CD14-positive monocyte (primary cell): ENCODE measurements at regions not wholly inside any gene's neighbourhood (a gene's known extent, or its start where the extent isn't known, plus 50 kb on each side); places are given as distances from the start of the nearest gene placed in this dataset.

Experiments used
- DNase-seq, 3 donors: peaks; one replicate each; pipeline ENCODE4 v3.0.0-alpha.2; 2011 to 2022
- H2AFZ ChIP-seq: 2 replicates; pipeline ENCODE4 v1.6.0; 2012; ENCODE audit warnings: mild to moderate bottlenecking, low read depth, low read length, inconsistent platforms; ENCODE audit not compliant: insufficient read depth, poor library complexity, severe bottlenecking
- H3K27ac ChIP-seq, 2 donors: 1 replicate in 1 of 2; 2 replicates in 1 of 2; pipeline ENCODE4 v1.5.1; 2012 to 2013; ENCODE audit warnings: low read length in 2 of 2, control low read depth in 1 of 2, inconsistent platforms in 1 of 2, low read depth in 1 of 2, mild to moderate bottlenecking in 1 of 2
- H3K27me3 ChIP-seq, 2 donors: one replicate each; pipeline versions ENCODE4 v1.6.0 to v1.6.1; 2011 to 2013; ENCODE audit warnings: low read length in 2 of 2; ENCODE audit not compliant: control insufficient read depth in 2 of 2, insufficient read depth in 2 of 2
- H3K36me3 ChIP-seq, 2 donors: replicated peaks in 1 of 2; 1 replicate in 1 of 2; 2 replicates in 1 of 2; pipeline versions ENCODE4 v1.5.1 to v1.6.1; 2012 to 2013; ENCODE audit warnings: low read length in 2 of 2, control low read depth in 1 of 2, inconsistent platforms in 1 of 2, mild to moderate bottlenecking in 1 of 2; ENCODE audit not compliant: insufficient read depth in 2 of 2, control insufficient read depth in 1 of 2
- H3K4me1 ChIP-seq, 2 donors: 1 replicate in 1 of 2; 2 replicates in 1 of 2; pipeline versions ENCODE4 v1.5.1 to v1.6.1; 2012 to 2013; ENCODE audit warnings: low read length in 2 of 2, control low read depth in 1 of 2, inconsistent platforms in 1 of 2, mild to moderate bottlenecking in 1 of 2, moderate library complexity in 1 of 2; ENCODE audit not compliant: insufficient read depth in 2 of 2, control insufficient read depth in 1 of 2
- H3K4me2 ChIP-seq: replicated peaks from 2 replicates; pipeline ENCODE3; 2012; ENCODE audit warnings: low read length, moderate library complexity, mild to moderate bottlenecking; ENCODE audit not compliant: poor library complexity, severe bottlenecking; ENCODE audit errors: extremely low read depth
- H3K4me3 ChIP-seq, 3 experiments: fragments of 200-600 bp in 1 of 3; sonication (generic) in 1 of 3; replicated peaks in 1 of 3; 1 replicate in 2 of 3; 2 replicates in 1 of 3; pipeline ENCODE4 v1.5.1; 2011 to 2013; ENCODE audit warnings: low read length in 3 of 3, mild to moderate bottlenecking in 3 of 3, control low read depth in 2 of 3, low read depth in 2 of 3, inconsistent platforms in 1 of 3, moderate library complexity in 1 of 3
- H3K79me2 ChIP-seq: 2 replicates; pipeline ENCODE4 v1.6.0; 2012; ENCODE audit warnings: mild to moderate bottlenecking, control low read depth, inconsistent platforms, low read length, moderate library complexity; ENCODE audit not compliant: insufficient read depth
- H3K9ac ChIP-seq: 2 replicates; pipeline ENCODE4 v1.6.0; 2017; ENCODE audit warnings: low read length, mild to moderate bottlenecking; ENCODE audit not compliant: insufficient read depth, poor library complexity, severe bottlenecking
- H3K9me3 ChIP-seq, 2 donors: replicated peaks in 1 of 2; 1 replicate in 1 of 2; 2 replicates in 1 of 2; pipeline versions ENCODE4 v1.5.1 to v1.6.1; 2012 to 2013; ENCODE audit warnings: low read length in 2 of 2, control low read depth in 1 of 2; ENCODE audit not compliant: control insufficient read depth in 1 of 2, insufficient read depth in 1 of 2
- H4K20me1 ChIP-seq: 2 replicates; pipeline ENCODE4 v1.6.0; 2012; ENCODE audit warnings: mild to moderate bottlenecking, low read length, control low read depth, moderate library complexity; ENCODE audit not compliant: insufficient read depth
- H3K27ac Mint-ChIP-seq, 7 donors: one replicate each; pipeline ENCODE4 v1.8.0; 2020; ENCODE audit warnings: mild to moderate bottlenecking in 7 of 7, mixed read lengths in 7 of 7, moderate library complexity in 6 of 7, inconsistent platforms in 2 of 7
- H3K27me3 Mint-ChIP-seq, 3 donors: one replicate each; pipeline ENCODE4 v1.8.0; 2021 to 2022; ENCODE audit warnings: low read depth in 3 of 3, mild to moderate bottlenecking in 3 of 3, mixed read lengths in 3 of 3, moderate library complexity in 3 of 3, inconsistent platforms in 1 of 3
- H3K36me3 Mint-ChIP-seq, 2 donors: one replicate each; pipeline ENCODE4 v1.8.0; 2020; ENCODE audit warnings: mixed read lengths in 2 of 2, inconsistent platforms in 1 of 2, mild to moderate bottlenecking in 1 of 2
- H3K4me1 Mint-ChIP-seq: one replicate; pipeline ENCODE4 v1.8.0; 2020; ENCODE audit warnings: mild to moderate bottlenecking, mixed read lengths
- H3K4me3 Mint-ChIP-seq, 2 donors: one replicate each; pipeline ENCODE4 v1.8.0; 2020; ENCODE audit warnings: mild to moderate bottlenecking in 2 of 2, mixed read lengths in 2 of 2, moderate library complexity in 1 of 2
- H3K9me3 Mint-ChIP-seq, 7 donors: one replicate each; pipeline ENCODE4 v1.8.0; 2020 to 2022; ENCODE audit warnings: mixed read lengths in 7 of 7, mild to moderate bottlenecking in 6 of 7, moderate library complexity in 6 of 7, inconsistent platforms in 2 of 7
- WGBS: methylation state at CpG from one replicate; pipeline ENCODE4 v1.1.5; 2013; ENCODE audit warnings: missing lambda C conversion rate; ENCODE audit not compliant: insufficient coverage; 5-methylcytosine and 5-hydroxymethylcytosine counted together
- intact Hi-C, 2 donors: fragments of 100-400 bp; cut with micrococcal nuclease; formaldehyde crosslinking; loops; one replicate each; pipeline versions ENCODE4 v1.15.0 to v1.15.1; 2023
- TF ChIP-seq, protein P1 (sequence below): fragments of 200-600 bp; IDR thresholded peaks from one replicate; pipeline ENCODE4 v1.8.0; 2022; ENCODE audit warnings: antibody characterized with exemption, mild to moderate bottlenecking

DNA sequence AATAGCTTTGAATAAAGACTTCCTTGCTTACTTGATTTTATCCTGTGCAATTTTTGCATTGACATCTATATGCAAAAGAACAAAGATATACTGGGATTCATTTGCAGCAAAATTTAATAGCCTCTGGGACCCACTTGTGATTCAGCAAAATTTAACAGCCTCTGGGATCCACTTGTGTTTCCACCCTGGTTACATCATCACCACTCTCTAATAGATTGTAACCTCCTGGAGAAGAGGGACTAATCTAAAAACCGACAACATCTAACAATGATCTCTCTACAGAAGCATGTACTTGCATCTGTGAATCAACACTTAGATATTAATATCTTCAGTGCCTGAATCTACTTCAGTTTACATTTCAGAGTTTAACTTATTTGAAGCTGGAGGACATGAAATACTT is 202.0 kb upstream of the CPHXL start:
- WGBS, result no CpG with 5 or more reads among the region's 1 CpG
- peaks cover 3 to 5% of the 10 kb centered on the region in 2 donors for H3K9me3 ChIP-seq
- no peaks in the 10 kb centered on the region for H3K4me1 Mint-ChIP-seq
- H3K27me3 ChIP-seq, result no peaks in the 10 kb centered on the region
- H3K27ac Mint-ChIP-seq, result no peak overlapping the region
- intact Hi-C loops, result no loop called here
- H3K79me2 ChIP-seq, result no peaks in the 10 kb centered on the region
- H3K4me1 ChIP-seq, result no peaks in the 10 kb centered on the region
- no peak overlapping the region for H3K4me3 Mint-ChIP-seq
- H3K9ac ChIP-seq, result no peak overlapping the region
- H3K9me3 Mint-ChIP-seq, result peaks cover 0 to 5% (median 1%) of the 10 kb centered on the region in 7 donors
- no peaks in the 10 kb centered on the region for H3K36me3 ChIP-seq
- H3K27ac ChIP-seq, result no peak overlapping the region
- no peaks in the 10 kb centered on the region for H3K36me3 Mint-ChIP-seq
- no peaks in the 10 kb centered on the region for H4K20me1 ChIP-seq
- no peaks in the 10 kb centered on the region for H3K27me3 Mint-ChIP-seq
- TF ChIP-seq, protein P1, sequence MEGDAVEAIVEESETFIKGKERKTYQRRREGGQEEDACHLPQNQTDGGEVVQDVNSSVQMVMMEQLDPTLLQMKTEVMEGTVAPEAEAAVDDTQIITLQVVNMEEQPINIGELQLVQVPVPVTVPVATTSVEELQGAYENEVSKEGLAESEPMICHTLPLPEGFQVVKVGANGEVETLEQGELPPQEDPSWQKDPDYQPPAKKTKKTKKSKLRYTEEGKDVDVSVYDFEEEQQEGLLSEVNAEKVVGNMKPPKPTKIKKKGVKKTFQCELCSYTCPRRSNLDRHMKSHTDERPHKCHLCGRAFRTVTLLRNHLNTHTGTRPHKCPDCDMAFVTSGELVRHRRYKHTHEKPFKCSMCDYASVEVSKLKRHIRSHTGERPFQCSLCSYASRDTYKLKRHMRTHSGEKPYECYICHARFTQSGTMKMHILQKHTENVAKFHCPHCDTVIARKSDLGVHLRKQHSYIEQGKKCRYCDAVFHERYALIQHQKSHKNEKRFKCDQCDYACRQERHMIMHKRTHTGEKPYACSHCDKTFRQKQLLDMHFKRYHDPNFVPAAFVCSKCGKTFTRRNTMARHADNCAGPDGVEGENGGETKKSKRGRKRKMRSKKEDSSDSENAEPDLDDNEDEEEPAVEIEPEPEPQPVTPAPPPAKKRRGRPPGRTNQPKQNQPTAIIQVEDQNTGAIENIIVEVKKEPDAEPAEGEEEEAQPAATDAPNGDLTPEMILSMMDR, result no peak
- H3K4me2 ChIP-seq, result no peak overlapping the region
- H2AFZ ChIP-seq, result no peak overlapping the region
- no peak overlapping the region for H3K4me3 ChIP-seq
- DNase-seq, result no peak

DNA sequence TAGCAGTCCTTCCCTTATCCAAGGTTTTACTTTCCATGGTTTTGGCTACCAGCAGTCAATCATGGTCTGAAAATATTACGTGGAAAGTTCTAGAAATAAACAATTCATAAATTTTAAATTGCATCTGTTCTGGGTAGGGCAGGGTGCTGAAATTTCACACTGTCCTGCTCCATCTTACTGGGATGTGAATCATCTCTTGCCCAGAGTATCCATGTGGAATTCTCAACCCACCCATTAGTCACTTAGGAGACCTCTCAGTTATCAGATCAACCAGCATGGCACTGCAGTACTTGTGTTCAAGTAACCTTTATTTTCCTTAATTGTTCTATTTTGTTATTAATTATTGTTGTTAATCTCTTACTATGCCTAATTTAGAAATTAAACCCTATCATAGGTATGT is 202.8 kb upstream of the CPHXL start:
- H3K4me1 Mint-ChIP-seq, result no peaks in the 10 kb centered on the region
- intact Hi-C loops, result no loop called here
- no peak overlapping the region for H3K4me3 Mint-ChIP-seq
- Histone ChIP-seq H3K9ac (no peak overlapping the region), H3K36me3 (no peaks in the 10 kb centered on the region), H3K79me2 (no peaks in the 10 kb centered on the region), H3K4me3 (no peak overlapping the region), H3K27ac (no peak overlapping the region), H3K9me3 (peaks cover 3 to 5% of the 10 kb centered on the region in 2 donors), H4K20me1 (no peaks in the 10 kb centered on the region), H2AFZ (no peak overlapping the region), H3K27me3 (no peaks in the 10 kb centered on the region), H3K4me2 (no peak overlapping the region), H3K4me1 (no peaks in the 10 kb centered on the region)
- no peaks in the 10 kb centered on the region for H3K27me3 Mint-ChIP-seq
- H3K27ac Mint-ChIP-seq, result no peak overlapping the region
- DNase-seq, result no peak
- no peaks in the 10 kb centered on the region for H3K36me3 Mint-ChIP-seq
- WGBS, result no CpG with 5 or more reads among the region's 1 CpG
- peaks cover 0 to 5% (median 1%) of the 10 kb centered on the region in 7 donors for H3K9me3 Mint-ChIP-seq
- TF ChIP-seq, protein P1, result no peak
